ENCODE measurements at regions not wholly inside any gene's neighbourhood (a gene's known extent, or its start where the extent isn't known, plus 50 kb on each side); places are given as distances from the start of the nearest gene placed in this dataset.

- no peak for DNase-seq (ENCODE audit: low spot score)
Measured at GRCh38 chr1:55289614-55290013, 74.5 kb upstream of the USP24 start.

DNA sequence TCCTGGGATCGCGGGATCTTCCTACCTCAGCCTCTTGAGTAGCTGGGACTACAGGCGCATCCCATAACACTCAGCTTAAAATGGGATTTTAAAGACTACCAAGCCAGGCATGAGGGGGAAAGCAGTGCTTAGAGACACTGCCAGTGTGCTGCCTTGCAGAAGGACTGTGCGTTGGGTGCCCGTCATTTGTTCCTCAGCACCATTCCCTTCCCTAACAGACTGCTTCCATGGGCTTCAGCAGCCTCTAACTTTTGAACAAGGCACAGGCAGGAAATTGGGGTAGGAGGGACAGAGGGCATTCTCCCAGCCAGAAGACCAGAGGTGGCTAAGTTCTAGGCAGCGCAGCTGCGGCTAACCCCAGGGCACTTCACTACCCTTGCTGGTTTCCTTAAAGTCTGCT, 73.9 kb upstream of the USP24 start:
- no peak for DNase-seq (ENCODE audit: low spot score)

DNA sequence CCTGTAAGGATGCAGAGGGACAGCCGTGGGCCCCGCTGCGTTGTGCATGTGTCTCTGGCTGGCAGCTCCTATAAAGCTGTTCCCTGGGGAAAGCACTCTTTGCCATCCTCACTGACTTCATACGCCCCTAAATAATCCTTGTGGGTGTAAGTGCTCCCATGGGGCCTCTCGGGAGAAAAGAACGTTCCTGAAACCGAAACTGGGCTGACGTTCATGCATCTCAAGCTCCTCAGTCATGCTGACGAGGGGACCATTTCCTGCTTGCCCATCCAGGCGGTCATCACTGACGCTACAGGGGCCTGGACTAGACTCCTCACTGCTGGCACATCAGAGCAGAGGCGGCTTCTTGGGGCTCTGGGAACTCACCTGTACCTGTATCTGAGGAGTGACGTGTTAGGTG, 73.1 kb upstream of the USP24 start:
- no peak for DNase-seq (ENCODE audit: low spot score)

DNA sequence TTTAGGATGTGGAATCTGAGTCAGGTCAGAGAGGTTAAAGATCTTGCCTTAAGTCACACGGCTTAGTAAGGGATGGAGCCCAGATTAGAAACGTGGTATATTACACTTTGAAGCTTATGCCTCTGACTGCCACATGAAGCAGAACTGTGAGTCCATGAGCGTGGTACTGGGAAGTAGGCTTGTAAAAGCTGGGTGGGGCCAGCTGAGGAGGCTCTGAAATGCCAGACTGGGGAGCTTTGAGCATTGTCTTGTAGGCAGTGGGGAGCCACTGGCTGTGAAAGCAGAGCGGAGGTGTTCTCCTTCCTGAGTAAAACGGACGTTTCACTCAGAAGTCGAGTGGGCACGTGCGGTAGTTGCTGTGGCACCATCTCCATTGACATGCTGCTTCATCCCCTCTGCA, 72.6 kb upstream of the USP24 start:
- no peak for DNase-seq (ENCODE audit: low spot score)

DNA sequence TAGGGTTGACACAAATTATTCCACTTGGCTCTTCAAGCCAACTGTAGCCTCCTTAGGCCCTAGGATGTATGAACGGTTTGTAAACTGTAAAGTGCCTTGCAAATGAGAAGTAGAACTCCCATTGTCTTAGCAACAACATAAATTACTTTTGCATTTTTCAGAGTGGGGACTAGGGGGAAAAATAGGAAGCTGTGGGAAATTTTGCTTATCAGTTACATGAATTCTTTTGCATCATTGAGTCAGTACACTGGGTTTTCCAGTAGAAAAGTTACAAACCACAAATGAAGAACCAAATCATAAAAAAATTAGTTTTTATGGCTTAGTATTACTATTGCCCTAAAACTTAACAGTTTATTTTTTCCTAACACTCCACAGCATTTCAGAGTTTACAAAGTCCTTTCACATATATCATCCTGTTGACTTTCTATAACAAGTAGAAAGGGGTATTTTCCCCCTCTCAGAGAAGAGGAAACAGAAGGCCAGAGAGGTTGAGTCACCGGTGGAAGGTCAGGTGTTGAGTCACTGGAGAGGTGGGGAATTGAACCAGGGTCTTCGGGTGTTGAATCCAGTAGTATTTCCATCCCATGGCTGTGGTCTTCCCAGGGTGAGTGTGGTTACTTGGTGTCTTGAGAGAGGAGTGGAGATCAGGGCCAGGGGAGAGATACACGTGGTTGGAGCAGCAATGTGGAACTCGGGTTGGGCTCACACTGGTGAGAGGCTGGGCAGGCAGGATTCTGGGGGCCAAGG, 71.9 kb upstream of the USP24 start:
- DNase-seq (ENCODE audit: low spot score) = no peak

DNA sequence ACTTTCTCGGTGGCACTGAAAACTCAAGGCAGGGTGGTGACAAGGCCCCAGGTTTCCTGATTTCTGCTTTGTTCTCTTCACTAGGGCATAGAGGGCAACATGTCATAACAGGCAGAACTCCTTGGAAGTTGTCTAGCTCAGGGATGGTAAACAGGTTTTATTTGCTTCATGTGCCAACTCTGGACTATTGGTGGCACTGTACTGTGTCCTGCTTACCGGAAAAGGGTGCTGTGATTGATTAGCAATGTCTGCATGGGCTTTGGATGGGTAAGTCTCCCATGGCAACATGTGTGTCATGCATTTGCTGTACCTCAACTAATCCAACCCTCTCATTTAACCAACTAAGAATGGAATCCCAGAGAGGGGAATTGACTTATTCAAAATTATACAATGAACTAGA, 70.7 kb upstream of the USP24 start:
- peak; percentile 18 for DNase-seq (ENCODE audit: low spot score)

DNA sequence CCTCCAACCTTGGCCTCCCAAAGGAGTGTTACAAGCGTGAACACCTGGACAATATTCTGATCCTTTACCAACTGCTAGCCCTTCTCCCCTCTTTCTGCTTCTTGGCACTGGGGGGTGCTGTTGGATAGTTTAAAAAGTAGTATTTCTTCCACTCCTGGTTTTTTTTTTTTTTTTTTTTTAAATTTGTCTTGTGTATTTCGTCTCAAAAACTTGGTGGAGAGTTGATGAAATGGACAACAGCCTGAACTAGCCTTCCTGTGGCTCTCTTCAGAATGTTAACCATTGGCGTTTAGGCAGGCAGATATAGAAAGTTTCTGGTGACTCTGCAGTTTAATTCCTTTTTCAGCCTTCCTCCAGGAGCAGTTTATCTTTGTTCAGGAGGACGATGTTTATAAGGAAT, 69.7 kb upstream of the USP24 start:
- peak; percentile 52 for DNase-seq (ENCODE audit: low spot score)

GRCh38 chr1:55282058-55282457, 66.9 kb upstream of the USP24 start:
- no peak for DNase-seq (ENCODE audit: low spot score)

DNA sequence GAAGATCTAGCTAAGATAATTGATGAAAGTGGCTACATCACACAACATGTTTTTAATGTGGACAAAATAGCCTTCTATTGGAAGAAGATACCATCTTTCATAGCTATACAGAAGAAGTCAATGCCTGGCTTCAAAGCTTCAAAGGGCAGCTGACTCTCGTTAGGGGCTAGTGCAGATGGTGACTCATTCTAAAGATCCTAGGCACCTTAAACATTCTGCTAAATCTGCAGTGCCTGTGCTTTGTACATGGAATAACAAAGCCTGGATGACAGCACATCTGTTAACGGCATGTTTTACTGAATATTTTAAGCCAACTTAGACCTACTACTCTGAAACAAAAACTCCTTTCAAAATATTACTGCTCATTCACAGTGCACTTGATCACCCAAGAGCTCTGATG, 65.6 kb upstream of the USP24 start:
- no peak for DNase-seq (ENCODE audit: low spot score)

GRCh38 chr1:55279627-55280026, 64.5 kb upstream of the USP24 start:
- DNase-seq (ENCODE audit: low spot score) = no peak

- no peak for DNase-seq (ENCODE audit: low spot score)
Measured at GRCh38 chr1:55278378-55278777, 63.2 kb upstream of the USP24 start.

DNA sequence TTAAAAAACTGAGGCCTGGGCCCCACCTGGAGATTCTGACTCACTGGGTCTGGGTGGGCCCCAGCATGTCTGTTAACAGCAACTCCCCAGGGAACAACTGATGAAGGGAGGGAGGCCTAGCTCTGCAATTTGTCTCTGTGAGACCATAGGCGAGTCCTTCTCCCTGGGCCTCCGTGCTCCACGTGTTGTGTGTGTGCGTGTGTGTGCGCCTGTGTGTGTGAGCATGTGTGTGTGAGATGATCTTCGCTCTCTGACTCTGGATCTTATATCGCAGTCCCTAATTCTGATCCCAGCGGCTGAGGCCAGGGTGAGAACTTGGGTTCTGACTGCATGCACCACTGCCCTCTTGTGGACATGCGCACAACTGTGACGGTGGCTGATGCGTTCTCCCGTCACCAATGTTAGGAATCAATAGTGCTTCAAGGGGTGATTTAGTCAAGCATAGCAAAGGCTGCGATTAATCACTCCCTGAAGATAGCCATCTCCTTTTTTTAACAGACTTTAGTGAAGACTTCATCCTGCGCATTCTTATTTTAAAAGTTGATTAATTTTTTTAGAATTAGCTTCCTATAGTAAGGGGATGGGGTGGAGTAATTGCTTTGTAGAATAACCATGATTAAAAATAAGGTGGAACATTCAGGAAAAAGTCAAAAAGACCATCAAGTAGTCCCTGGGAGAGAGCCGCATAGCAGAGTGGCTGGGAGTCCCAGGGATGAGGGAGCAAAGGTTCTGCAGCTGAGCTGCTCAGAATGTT, 62.4 kb upstream of the USP24 start:
- DNase-seq (ENCODE audit: low spot score) = peak; percentile 62

GRCh38 chr1:55276671-55277376, 61.7 kb upstream of the USP24 start:
- no peak for DNase-seq (ENCODE audit: low spot score)

- DNase-seq (ENCODE audit: low spot score) = no peak
Measured at GRCh38 chr1:55275941-55276341, 60.8 kb upstream of the USP24 start.

- peak; percentile 32 for DNase-seq (ENCODE audit: low spot score)
Measured at GRCh38 chr1:55275151-55275748, 60.1 kb upstream of the USP24 start.

- no peak for DNase-seq (ENCODE audit: low spot score)
Measured at GRCh38 chr1:55272994-55273393, 57.8 kb upstream of the USP24 start.

All from SW480 (cell line).